SK-N-SH (cell line): ENCODE measurements at regions not wholly inside any gene's neighbourhood (a gene's known extent, or its start where the extent isn't known, plus 50 kb on each side); places are given as distances from the start of the nearest gene placed in this dataset.

Experiments
- CTCF ChIA-PET: fragments of 300-600, 350-600 bp; formaldehyde crosslinking; extraction: SDS; loops from one replicate; lab custom pipeline; 2021; lab: Yijun Ruan, JAX
- POLR2A ChIA-PET: fragments of 350-600 bp; sonication (Branson Sonifier 250); formaldehyde crosslinking; extraction: SDS; loops from one replicate; lab custom pipeline; 2020; ENCODE audit warnings: antibody characterized with exemption, inconsistent platforms; lab: Yijun Ruan, JAX
- DNase-seq: peaks from one replicate; pipeline ENCODE4 v3.0.0; 2012
- H2AFZ ChIP-seq: fragments of 200-600 bp; sonication (generic); 2 replicates; pipeline ENCODE4 v1.8.1; 2016; ENCODE audit warnings: antibody characterized with exemption, mild to moderate bottlenecking, low read depth
- H3F3A ChIP-seq: fragments of 200-600 bp; sonication (generic); replicated peaks from 2 replicates; pipeline ENCODE3; 2016; ENCODE audit warnings: antibody characterized with exemption, mild to moderate bottlenecking; ENCODE audit not compliant: insufficient read depth
- H3K27ac ChIP-seq, 2 experiments: fragments of 200-500 bp in 1 of 2; fragments of 200-600 bp in 1 of 2; sonication (Bioruptor generic) in 1 of 2; sonication (generic), shearing (Covaris generic) in 1 of 2; 2 replicates each; pipeline versions ENCODE4 v1.5.1 to v1.6.1; 2014 to 2016; ENCODE audit warnings: low read depth in 2 of 2, inconsistent platforms in 1 of 2, low read length in 1 of 2, mild to moderate bottlenecking in 1 of 2, mixed read lengths in 1 of 2
- H3K27me3 ChIP-seq: fragments of 200-600 bp; sonication (generic), shearing (Covaris generic); 2 replicates; pipeline ENCODE4 v1.6.1; 2016; ENCODE audit warnings: mixed run types; ENCODE audit not compliant: insufficient read depth
- H3K36me3 ChIP-seq, 2 experiments: fragments of 200-500 bp in 1 of 2; fragments of 200-600 bp in 1 of 2; sonication (Bioruptor generic) in 1 of 2; sonication (generic) in 1 of 2; replicated peaks in 1 of 2; 2 replicates each; pipeline versions ENCODE3 to v1.5.1; 2014 to 2016; ENCODE audit warnings: low read length in 1 of 2, mild to moderate bottlenecking in 1 of 2; ENCODE audit not compliant: insufficient read depth in 2 of 2, control insufficient read depth in 1 of 2
- H3K4me1 ChIP-seq, 2 experiments: fragments of 200-500 bp in 1 of 2; fragments of 200-600 bp in 1 of 2; sonication (Bioruptor generic) in 1 of 2; sonication (generic), shearing (Covaris generic) in 1 of 2; 2 replicates each; pipeline versions ENCODE4 v1.5.1 to v1.6.1; 2014 to 2016; ENCODE audit warnings: low read depth in 1 of 2, low read length in 1 of 2, mixed run types in 1 of 2; ENCODE audit not compliant: insufficient read depth in 2 of 2, control insufficient read depth in 1 of 2
- H3K4me2 ChIP-seq: fragments of 200-600 bp; sonication (generic), shearing (Covaris generic); 2 replicates; pipeline ENCODE4 v1.6.1; 2017; ENCODE audit warnings: mixed run types
- H3K4me3 ChIP-seq, 2 experiments: fragments of 200-500 bp in 1 of 2; fragments of 200-600 bp in 1 of 2; sonication (Bioruptor generic) in 1 of 2; sonication (generic), shearing (Covaris generic) in 1 of 2; 2 replicates each; pipeline versions ENCODE4 v1.5.1 to v1.8.1; 2014 to 2016; ENCODE audit warnings: low read depth in 2 of 2, inconsistent platforms in 1 of 2, low read length in 1 of 2, mild to moderate bottlenecking in 1 of 2, mixed read lengths in 1 of 2, moderate library complexity in 1 of 2
- H3K79me2 ChIP-seq: fragments of 200-600 bp; sonication (generic); 2 replicates; pipeline ENCODE4 v1.8.1; 2017; ENCODE audit warnings: mild to moderate bottlenecking; ENCODE audit not compliant: insufficient read depth
- H3K9ac ChIP-seq: fragments of 200-600 bp; sonication (generic); 2 replicates; pipeline ENCODE4 v1.6.1; 2017; ENCODE audit warnings: mixed run types
- H3K9me2 ChIP-seq: fragments of 200-600 bp; sonication (generic); 2 replicates; pipeline ENCODE4 v1.6.1; 2017; ENCODE audit warnings: mixed run types
- H3K9me3 ChIP-seq: fragments of 200-600 bp; sonication (generic); 2 replicates; pipeline ENCODE4 v1.6.1; 2017; ENCODE audit warnings: mixed run types, mild to moderate bottlenecking, moderate library complexity
- H4K20me1 ChIP-seq: fragments of 200-600 bp; sonication (generic); 2 replicates; pipeline ENCODE4 v1.6.1; 2017; ENCODE audit warnings: mild to moderate bottlenecking, mixed run types; ENCODE audit not compliant: insufficient read depth
- CHD2 ChIP-seq: fragments of 150-350 bp; IDR thresholded peaks from 2 replicates; pipeline ENCODE4 v1.6.1; 2018; ENCODE audit warnings: low read length; ENCODE audit not compliant: partially characterized antibody
- EP300 ChIP-seq, 2 experiments: IDR thresholded peaks; 2 replicates each; pipeline versions ENCODE4 v1.4.0 to v1.6.1; 2012; ENCODE audit warnings: borderline replicate concordance in 1 of 2, low read depth in 1 of 2, low read length in 1 of 2
- FOSL2 ChIP-seq: IDR thresholded peaks from 2 replicates; pipeline ENCODE4 v1.4.0; 2012; ENCODE audit warnings: low read depth, mild to moderate bottlenecking, moderate library complexity, borderline replicate concordance
- JUND ChIP-seq: IDR thresholded peaks from 2 replicates; pipeline ENCODE4 v1.4.0; 2012
- MXI1 ChIP-seq: IDR thresholded peaks from 2 replicates; pipeline ENCODE4 v1.6.1; 2012; ENCODE audit warnings: mild to moderate bottlenecking, low read depth, low read length, improper control_type of control experiment
- RCOR1 ChIP-seq: fragments of 150-350 bp; IDR thresholded peaks from 2 replicates; pipeline ENCODE4 v1.6.1; 2017; ENCODE audit warnings: antibody characterized with exemption, low read length
- RFX5 ChIP-seq: IDR thresholded peaks from 2 replicates; pipeline ENCODE4 v1.6.1; 2012; ENCODE audit warnings: mild to moderate bottlenecking, improper control_type of control experiment, low read length
- RXRA ChIP-seq: IDR thresholded peaks from 2 replicates; pipeline ENCODE4 v1.4.0; 2012; ENCODE audit warnings: low read depth, mild to moderate bottlenecking, borderline replicate concordance
- SIN3A ChIP-seq: IDR thresholded peaks from 2 replicates; pipeline ENCODE4 v1.6.1; 2012; ENCODE audit warnings: low read depth, mild to moderate bottlenecking, low read length, moderate library complexity, borderline replicate concordance
- TCF12 ChIP-seq: IDR thresholded peaks from 2 replicates; pipeline ENCODE4 v1.4.0; 2012
- TEAD4 ChIP-seq: IDR thresholded peaks from 2 replicates; pipeline ENCODE4 v1.4.0; 2012; ENCODE audit warnings: mild to moderate bottlenecking, borderline replicate concordance; ENCODE audit not compliant: insufficient read depth
- YY1 ChIP-seq: IDR thresholded peaks from 2 replicates; pipeline ENCODE4 v1.4.0; 2012; ENCODE audit warnings: low read depth, mild to moderate bottlenecking
- WGBS: methylation state at CpG from one replicate; pipeline ENCODE4 v1.1.6; 2017; ENCODE audit warnings: low lambda C conversion rate; 5-methylcytosine and 5-hydroxymethylcytosine counted together
- TF ChIP-seq, protein P1 (sequence below): IDR thresholded peaks from 2 replicates; pipeline ENCODE4 v1.4.0; 2012; ENCODE audit warnings: low read depth, borderline replicate concordance
- TF ChIP-seq, protein P2 (sequence below): fragments of 150-350 bp; IDR thresholded peaks from 2 replicates; pipeline ENCODE4 v1.6.1; 2016; ENCODE audit warnings: mild to moderate bottlenecking, low read depth, low read length
- TF ChIP-seq, protein P3 (sequence below): IDR thresholded peaks from 2 replicates; pipeline ENCODE4 v1.4.0; 2012; ENCODE audit warnings: low read depth
- TF ChIP-seq, protein P4 (sequence below): IDR thresholded peaks from 2 replicates; pipeline ENCODE4 v1.6.1; 2012; ENCODE audit warnings: mild to moderate bottlenecking, low read depth, low read length, moderate library complexity

DNA sequence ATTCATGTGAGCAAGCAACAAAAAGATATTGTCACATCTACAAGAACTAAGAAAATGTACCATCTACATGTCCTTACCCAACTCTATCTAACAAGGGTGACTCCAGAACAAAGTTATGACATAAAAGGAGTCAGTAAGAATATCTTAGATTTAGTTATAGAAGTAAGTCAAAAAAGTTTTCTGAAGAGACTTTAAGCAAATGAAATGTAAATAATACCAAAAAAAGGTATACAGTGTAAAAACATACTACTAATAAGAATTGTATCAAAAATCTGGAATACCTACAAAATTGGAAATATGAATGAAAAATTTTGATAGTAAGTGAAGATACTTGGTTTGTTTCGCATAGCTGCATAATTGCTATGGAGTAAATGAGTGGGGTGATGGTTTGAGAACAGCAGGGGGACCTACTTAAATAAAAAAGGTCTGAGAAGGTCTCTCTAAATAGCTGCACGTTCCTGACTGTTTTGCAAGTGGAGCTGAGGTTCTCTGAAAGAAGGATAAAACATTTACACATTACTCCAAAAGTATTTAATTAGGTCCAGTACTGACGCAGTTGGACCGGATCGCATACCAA is 51.0 kb upstream of the ENPP6 start:
- Histone ChIP-seq H2AFZ (peak overlapping the region; percentile 71; the same call in 1 of the 2 replicates), H3K4me1 (peaks cover 2 to 19% of the 10 kb centered on the region in 2 experiments; a peak in 2 of 4 replicates), H3K9me3 (no peaks in the 10 kb centered on the region), H3K9ac (no peak overlapping the region)
- no peak for TF ChIP-seq RXRA
- TF ChIP-seq CHD2: no peak
- no peak for TF ChIP-seq FOSL2
- no peak for TF ChIP-seq RFX5
- TF ChIP-seq, protein P1, sequence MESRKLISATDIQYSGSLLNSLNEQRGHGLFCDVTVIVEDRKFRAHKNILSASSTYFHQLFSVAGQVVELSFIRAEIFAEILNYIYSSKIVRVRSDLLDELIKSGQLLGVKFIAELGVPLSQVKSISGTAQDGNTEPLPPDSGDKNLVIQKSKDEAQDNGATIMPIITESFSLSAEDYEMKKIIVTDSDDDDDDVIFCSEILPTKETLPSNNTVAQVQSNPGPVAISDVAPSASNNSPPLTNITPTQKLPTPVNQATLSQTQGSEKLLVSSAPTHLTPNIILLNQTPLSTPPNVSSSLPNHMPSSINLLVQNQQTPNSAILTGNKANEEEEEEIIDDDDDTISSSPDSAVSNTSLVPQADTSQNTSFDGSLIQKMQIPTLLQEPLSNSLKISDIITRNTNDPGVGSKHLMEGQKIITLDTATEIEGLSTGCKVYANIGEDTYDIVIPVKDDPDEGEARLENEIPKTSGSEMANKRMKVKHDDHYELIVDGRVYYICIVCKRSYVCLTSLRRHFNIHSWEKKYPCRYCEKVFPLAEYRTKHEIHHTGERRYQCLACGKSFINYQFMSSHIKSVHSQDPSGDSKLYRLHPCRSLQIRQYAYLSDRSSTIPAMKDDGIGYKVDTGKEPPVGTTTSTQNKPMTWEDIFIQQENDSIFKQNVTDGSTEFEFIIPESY: no peak
- TF ChIP-seq, all 33 proteins: peak for 0
- Histone ChIP-seq H4K20me1 (no peaks in the 10 kb centered on the region), H3K9me2 (no peaks in the 10 kb centered on the region), H3K27ac (peak overlapping the region; percentile 62 to 71; a peak in 3 of 4 replicates), H3K4me2 (peak overlapping the region; percentile 65; the same call in 1 of the 2 replicates), H3K36me3 (no peaks in the 10 kb centered on the region), H3K79me2 (no peaks in the 10 kb centered on the region), H3F3A (peaks cover 5% of the 10 kb centered on the region), H3K4me3 (peak overlapping the region in 1 of 2 experiments; percentile 21; a peak in 2 of 4 replicates), H3K27me3 (no peaks in the 10 kb centered on the region)
- ChIA-PET CTCF (interaction anchor here (1.0 to 1.6 kb wide), 4 partner anchors 11 to 274 kb away, joined by 3 to 5 read pairs (median 3); no protein-coding TSS in a partner anchor), POLR2A (no interaction called here)
- DNase-seq: no peak
- 92% methylated on average over 5 of the region's 5 CpGs for WGBS

DNA sequence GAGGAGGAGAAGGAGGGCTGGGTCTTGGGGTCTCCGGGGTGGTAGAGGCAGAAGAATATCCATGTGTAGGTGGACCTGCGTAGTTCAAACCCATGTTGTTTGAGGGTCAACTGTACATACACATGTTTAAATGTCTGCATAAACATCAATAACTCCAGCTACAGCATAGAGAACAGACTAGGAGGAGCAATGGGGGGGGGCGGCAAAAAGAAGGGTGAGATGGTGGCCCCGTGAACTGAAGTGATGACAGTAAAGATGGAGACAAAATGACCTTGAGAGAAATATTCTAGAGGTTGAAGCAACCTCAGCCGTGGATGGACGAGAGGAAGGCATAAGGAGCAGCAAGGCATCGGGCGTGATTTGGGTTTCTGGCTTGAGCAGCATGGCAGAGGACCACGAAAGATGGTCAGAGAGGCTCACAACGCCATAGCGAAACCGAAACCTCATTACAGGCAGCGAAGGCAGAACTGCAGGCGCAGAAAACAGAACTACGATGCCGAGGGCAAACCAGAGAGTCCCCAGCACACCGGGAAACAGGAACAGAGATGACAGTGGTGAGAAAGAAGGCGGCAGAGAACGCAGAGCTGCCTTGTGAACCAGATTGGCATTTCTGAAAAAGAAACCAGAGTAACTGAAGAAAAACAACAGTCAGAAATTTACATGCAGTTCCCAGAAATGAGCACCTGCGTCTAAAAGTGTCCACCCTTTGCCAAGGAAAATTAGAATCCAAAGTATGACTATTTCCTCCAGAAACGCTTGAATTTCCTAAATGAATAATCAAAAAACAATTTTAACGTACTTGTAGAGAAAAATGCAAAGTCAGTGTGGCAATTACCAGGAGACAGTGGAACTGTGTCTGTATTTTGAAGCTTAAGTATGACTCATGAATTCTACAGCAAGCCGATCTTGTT is 50.3 kb upstream of the ENPP6 start:
- Histone ChIP-seq H3K9me3 (no peaks in the 10 kb centered on the region), H3K36me3 (no peaks in the 10 kb centered on the region), H3K4me2 (peak overlapping the region; percentile 65), H3K4me1 (peaks cover 2 to 19% of the 10 kb centered on the region in 2 experiments; a peak in 2 of 4 replicates), H3F3A (peaks cover 5% of the 10 kb centered on the region), H3K27me3 (no peaks in the 10 kb centered on the region), H3K4me3 (peak overlapping the region; percentile 21 to 31; a peak in 3 of 4 replicates), H3K27ac (peak overlapping the region; percentile 62 to 71), H2AFZ (peak overlapping the region; percentile 71; the same call in 1 of the 2 replicates), H3K79me2 (no peaks in the 10 kb centered on the region), H3K9me2 (no peaks in the 10 kb centered on the region), H4K20me1 (no peaks in the 10 kb centered on the region), H3K9ac (peak overlapping the region; percentile 22)
- ChIA-PET POLR2A (no interaction called here), CTCF (interaction anchor here (0.6 to 1.6 kb wide), 6 partner anchors 11 to 399 kb away, joined by 3 to 5 read pairs (median 3); no protein-coding TSS in a partner anchor)
- 58% methylated on average over 23 of the region's 23 CpGs for WGBS
- DNase-seq: no peak
- TF ChIP-seq JUND (peak; percentile 53), SIN3A (no peak), EP300 (IDR thresholded peaks at IDR 0.05; ENCODE audit: borderline replicate concordance in 1 of 2, low read depth in 1 of 2, low read length in 1 of 2) (peak in 1 of 2 experiments; percentile 39; a peak in 1 of 4 replicates), TEAD4 (peak; percentile 63; the same call in 1 of the 2 replicates), FOSL2 (peak; percentile 72), YY1 (no peak), TCF12 (peak; percentile 55), MXI1 (no peak), RCOR1 (no peak)
- TF ChIP-seq, protein P2, sequence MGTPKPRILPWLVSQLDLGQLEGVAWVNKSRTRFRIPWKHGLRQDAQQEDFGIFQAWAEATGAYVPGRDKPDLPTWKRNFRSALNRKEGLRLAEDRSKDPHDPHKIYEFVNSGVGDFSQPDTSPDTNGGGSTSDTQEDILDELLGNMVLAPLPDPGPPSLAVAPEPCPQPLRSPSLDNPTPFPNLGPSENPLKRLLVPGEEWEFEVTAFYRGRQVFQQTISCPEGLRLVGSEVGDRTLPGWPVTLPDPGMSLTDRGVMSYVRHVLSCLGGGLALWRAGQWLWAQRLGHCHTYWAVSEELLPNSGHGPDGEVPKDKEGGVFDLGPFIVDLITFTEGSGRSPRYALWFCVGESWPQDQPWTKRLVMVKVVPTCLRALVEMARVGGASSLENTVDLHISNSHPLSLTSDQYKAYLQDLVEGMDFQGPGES: no peak
- TF ChIP-seq, protein P3, sequence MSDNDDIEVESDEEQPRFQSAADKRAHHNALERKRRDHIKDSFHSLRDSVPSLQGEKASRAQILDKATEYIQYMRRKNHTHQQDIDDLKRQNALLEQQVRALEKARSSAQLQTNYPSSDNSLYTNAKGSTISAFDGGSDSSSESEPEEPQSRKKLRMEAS: peak; percentile 31; the same call in 1 of the 2 replicates
- TF ChIP-seq, protein P4, sequence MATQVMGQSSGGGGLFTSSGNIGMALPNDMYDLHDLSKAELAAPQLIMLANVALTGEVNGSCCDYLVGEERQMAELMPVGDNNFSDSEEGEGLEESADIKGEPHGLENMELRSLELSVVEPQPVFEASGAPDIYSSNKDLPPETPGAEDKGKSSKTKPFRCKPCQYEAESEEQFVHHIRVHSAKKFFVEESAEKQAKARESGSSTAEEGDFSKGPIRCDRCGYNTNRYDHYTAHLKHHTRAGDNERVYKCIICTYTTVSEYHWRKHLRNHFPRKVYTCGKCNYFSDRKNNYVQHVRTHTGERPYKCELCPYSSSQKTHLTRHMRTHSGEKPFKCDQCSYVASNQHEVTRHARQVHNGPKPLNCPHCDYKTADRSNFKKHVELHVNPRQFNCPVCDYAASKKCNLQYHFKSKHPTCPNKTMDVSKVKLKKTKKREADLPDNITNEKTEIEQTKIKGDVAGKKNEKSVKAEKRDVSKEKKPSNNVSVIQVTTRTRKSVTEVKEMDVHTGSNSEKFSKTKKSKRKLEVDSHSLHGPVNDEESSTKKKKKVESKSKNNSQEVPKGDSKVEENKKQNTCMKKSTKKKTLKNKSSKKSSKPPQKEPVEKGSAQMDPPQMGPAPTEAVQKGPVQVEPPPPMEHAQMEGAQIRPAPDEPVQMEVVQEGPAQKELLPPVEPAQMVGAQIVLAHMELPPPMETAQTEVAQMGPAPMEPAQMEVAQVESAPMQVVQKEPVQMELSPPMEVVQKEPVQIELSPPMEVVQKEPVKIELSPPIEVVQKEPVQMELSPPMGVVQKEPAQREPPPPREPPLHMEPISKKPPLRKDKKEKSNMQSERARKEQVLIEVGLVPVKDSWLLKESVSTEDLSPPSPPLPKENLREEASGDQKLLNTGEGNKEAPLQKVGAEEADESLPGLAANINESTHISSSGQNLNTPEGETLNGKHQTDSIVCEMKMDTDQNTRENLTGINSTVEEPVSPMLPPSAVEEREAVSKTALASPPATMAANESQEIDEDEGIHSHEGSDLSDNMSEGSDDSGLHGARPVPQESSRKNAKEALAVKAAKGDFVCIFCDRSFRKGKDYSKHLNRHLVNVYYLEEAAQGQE: no peak
